Prostate gland (tissue), 2 donors: ENCODE measurements at regions not wholly inside any gene's neighbourhood (a gene's known extent, or its start where the extent isn't known, plus 50 kb on each side); places are given as distances from the start of the nearest gene placed in this dataset.

Experiments
- DNase-seq: peaks from one replicate; pipeline ENCODE4 v3.0.0-alpha.2; 2019; ENCODE audit warnings: low spot score
- H3K27ac ChIP-seq, 2 donors: fragments of 200-600 bp; sonication (generic); 2 replicates each; pipeline ENCODE4 v1.5.1; 2017 to 2019
- H3K27me3 ChIP-seq: fragments of 200-600 bp; sonication (generic); replicated peaks from 2 replicates; pipeline ENCODE4 v1.5.1; 2019; ENCODE audit not compliant: insufficient read depth
- H3K36me3 ChIP-seq, 2 donors: fragments of 200-600 bp; sonication (generic); 1 replicate in 1 of 2; 2 replicates in 1 of 2; pipeline versions ENCODE4 v1.5.1 to v1.8.1; 2017 to 2019
- H3K4me1 ChIP-seq: fragments of 200-600 bp; sonication (generic); replicated peaks from 2 replicates; pipeline ENCODE4 v1.5.1; 2019
- H3K4me3 ChIP-seq, 2 donors: fragments of 200-600 bp; sonication (generic); 2 replicates each; pipeline ENCODE4 v1.5.1; 2017 to 2019
- H3K9me3 ChIP-seq: fragments of 200-600 bp; sonication (generic); 2 replicates; pipeline ENCODE4 v1.5.1; 2017
- POLR2A ChIP-seq: fragments of 450-650 bp; IDR thresholded peaks from one replicate; pipeline ENCODE4 v1.6.1; 2016; ENCODE audit warnings: antibody characterized with exemption, mild to moderate bottlenecking
- POLR2AphosphoS5 ChIP-seq: sonication (generic); formaldehyde crosslinking; IDR thresholded peaks from one replicate; pipeline ENCODE4 v1.6.1; 2017; ENCODE audit warnings: antibody characterized with exemption
- WGBS: methylation state at CpG from one replicate; pipeline ENCODE4 v1.1.5; 2018; 5-methylcytosine and 5-hydroxymethylcytosine counted together
- intact Hi-C: fragments of 100-400 bp; cut with DNase I; formaldehyde crosslinking; loops from one replicate; pipeline ENCODE4 v1.14.2; 2022
- TF ChIP-seq, protein P1 (sequence below), 4 experiments: fragments of 200-600 bp in 2 of 4; fragments of 450-650 bp in 2 of 4; sonication (generic) in 2 of 4; IDR thresholded peaks; 1 replicate in 3 of 4; 2 replicates in 1 of 4; pipeline ENCODE4 v1.5.1; 2016 to 2019; ENCODE audit warnings: antibody characterized with exemption in 4 of 4, mild to moderate bottlenecking in 2 of 4, moderate library complexity in 2 of 4

DNA sequence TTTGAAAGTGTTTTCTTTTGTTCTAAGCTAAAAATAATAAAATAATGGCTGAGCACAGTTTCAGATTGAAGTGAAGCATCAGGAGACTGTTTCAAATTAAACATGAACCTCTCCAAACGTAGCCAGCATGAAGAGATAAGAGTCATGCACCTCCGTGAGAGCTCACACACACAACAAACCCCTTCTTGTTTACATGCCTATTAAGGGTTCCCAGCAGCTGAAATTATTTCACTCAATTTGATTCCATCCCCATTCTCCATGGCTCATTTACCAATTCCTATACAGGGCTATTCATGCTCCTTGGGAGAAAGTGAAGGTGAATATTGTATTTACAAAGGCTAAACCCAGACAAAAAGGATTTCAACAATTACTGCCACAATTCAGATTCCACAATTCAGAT, 954.1 kb upstream of the INTU start:
- intact Hi-C loops = no loop called here
- no peak for DNase-seq
- Histone ChIP-seq H3K27ac (no peak overlapping the region), H3K9me3 (no peaks in the 10 kb centered on the region), H3K36me3 (no peaks in the 10 kb centered on the region), H3K4me3 (no peak overlapping the region), H3K27me3 (no peaks in the 10 kb centered on the region), H3K4me1 (no peaks in the 10 kb centered on the region)
- WGBS = 59% methylated on average over 2 of the region's 2 CpGs
- TF ChIP-seq POLR2AphosphoS5 (no peak), POLR2A (no peak)
- TF ChIP-seq, protein P1, sequence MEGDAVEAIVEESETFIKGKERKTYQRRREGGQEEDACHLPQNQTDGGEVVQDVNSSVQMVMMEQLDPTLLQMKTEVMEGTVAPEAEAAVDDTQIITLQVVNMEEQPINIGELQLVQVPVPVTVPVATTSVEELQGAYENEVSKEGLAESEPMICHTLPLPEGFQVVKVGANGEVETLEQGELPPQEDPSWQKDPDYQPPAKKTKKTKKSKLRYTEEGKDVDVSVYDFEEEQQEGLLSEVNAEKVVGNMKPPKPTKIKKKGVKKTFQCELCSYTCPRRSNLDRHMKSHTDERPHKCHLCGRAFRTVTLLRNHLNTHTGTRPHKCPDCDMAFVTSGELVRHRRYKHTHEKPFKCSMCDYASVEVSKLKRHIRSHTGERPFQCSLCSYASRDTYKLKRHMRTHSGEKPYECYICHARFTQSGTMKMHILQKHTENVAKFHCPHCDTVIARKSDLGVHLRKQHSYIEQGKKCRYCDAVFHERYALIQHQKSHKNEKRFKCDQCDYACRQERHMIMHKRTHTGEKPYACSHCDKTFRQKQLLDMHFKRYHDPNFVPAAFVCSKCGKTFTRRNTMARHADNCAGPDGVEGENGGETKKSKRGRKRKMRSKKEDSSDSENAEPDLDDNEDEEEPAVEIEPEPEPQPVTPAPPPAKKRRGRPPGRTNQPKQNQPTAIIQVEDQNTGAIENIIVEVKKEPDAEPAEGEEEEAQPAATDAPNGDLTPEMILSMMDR (IDR thresholded peaks at IDR 0.05) = no peak

DNA sequence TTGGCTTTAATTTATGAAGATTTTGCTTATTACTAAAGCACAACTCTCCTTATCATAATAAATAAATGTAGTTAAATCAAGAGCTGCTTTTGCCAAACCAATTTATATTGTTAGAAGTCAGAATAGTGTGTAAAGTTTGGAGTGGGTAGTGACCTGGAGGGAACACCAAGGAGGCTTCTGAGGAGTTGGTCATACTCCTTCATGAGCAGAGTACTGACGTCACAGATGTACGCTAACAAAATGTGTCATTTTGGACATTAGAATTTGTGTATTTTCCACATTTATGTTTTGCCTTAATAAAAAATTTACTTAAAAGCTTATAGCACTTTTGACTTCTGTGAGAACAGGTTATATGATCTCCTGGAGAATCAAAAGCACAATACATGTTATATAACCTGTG, 953.5 kb upstream of the INTU start:
- Histone ChIP-seq H3K36me3 (no peaks in the 10 kb centered on the region), H3K9me3 (no peaks in the 10 kb centered on the region), H3K27me3 (no peaks in the 10 kb centered on the region), H3K4me3 (no peak overlapping the region), H3K27ac (no peak overlapping the region), H3K4me1 (no peaks in the 10 kb centered on the region)
- no peak for DNase-seq
- WGBS = 64% methylated on average over 2 of the region's 2 CpGs
- intact Hi-C loops = no loop called here
- TF ChIP-seq POLR2A = no peak
- TF ChIP-seq, protein P1 (IDR thresholded peaks at IDR 0.05) = no peak
- TF ChIP-seq POLR2AphosphoS5 = no peak

DNA sequence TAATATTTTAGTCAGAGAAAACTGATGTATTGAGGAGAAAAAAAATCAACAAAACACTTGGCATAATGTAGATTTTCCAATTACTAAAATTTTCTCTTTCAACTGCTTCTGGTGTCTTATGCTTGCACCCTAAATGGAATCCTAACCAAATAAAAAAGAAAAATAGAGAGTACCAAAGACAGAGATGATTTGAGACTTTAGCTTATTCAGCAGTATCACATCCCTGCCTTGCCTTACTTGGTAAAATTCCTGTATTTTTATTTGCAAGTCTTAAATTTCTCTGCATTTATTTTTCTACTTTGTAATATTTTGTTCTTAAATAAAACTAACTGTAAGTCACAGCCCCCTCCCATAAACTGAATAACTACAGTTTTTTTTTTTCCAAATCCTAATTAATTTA, 950.5 kb upstream of the INTU start:
- Histone ChIP-seq H3K27me3 (no peaks in the 10 kb centered on the region), H3K36me3 (no peaks in the 10 kb centered on the region), H3K9me3 (no peaks in the 10 kb centered on the region), H3K4me1 (no peaks in the 10 kb centered on the region), H3K27ac (no peak overlapping the region), H3K4me3 (no peak overlapping the region)
- TF ChIP-seq, protein P1 (IDR thresholded peaks at IDR 0.05) = no peak
- TF ChIP-seq POLR2A = no peak
- no peak for TF ChIP-seq POLR2AphosphoS5
- no peak for DNase-seq
- intact Hi-C loops = no loop called here

DNA sequence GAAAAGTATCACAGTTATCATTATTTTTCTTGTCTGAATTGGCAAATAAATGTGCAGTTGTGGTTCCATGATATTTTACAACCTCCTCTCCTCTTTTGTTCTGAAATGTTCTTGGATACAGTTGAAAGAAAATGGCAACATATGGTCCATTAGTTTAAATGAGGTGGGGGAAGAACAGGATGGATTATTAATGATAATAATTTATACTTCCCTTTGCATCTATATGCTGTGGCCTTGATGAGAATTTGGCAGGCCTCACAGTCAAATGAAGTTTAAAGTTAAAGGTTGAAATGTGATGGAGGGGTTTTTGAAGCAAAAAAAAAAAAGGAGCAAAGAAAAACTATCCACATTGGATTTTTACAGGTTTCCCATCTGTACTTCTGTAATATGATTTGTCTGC, 946.3 kb upstream of the INTU start:
- Histone ChIP-seq H3K36me3 (no peaks in the 10 kb centered on the region), H3K27me3 (no peaks in the 10 kb centered on the region), H3K4me1 (no peaks in the 10 kb centered on the region), H3K9me3 (no peaks in the 10 kb centered on the region), H3K4me3 (no peak overlapping the region), H3K27ac (no peak overlapping the region)
- intact Hi-C loops = no loop called here
- no peak for DNase-seq
- no peak for TF ChIP-seq POLR2AphosphoS5
- TF ChIP-seq, protein P1 (IDR thresholded peaks at IDR 0.05) = no peak

DNA sequence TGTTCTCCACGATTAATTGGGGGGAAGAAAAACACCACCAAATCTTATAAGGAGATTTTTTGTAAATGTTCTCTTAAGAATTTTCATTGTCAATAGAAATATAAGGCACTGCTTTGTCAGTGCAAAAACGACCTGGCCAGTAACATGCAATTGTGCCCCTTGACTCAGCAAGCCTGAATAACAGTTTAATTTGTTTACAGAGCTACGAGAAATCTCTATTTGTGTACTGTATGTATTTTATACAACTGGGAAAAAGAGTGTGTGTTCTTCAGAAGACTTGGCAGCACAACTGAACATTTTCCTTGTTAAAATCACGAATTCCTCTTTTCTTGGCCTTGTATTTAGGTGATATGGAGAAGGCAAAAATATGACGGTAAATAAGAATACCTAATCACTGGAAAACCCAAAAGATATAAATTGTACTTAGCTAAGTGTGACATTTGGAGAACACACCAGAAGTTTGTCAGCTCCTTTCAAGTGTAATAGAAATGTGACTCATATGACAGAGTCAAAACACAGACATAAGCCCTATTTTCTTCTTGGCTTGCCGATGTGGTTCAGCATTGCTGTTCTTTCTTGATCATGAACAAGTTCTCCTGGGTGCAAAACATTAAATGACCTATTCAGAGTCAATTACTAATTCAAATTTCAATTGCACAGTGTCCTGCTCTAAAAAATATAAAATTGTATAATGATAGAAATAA, 945.0 kb upstream of the INTU start:
- intact Hi-C loops = no loop called here
- Histone ChIP-seq H3K4me3 (no peak overlapping the region), H3K27ac (no peak overlapping the region), H3K4me1 (no peaks in the 10 kb centered on the region), H3K9me3 (no peaks in the 10 kb centered on the region), H3K36me3 (no peaks in the 10 kb centered on the region), H3K27me3 (no peaks in the 10 kb centered on the region)
- 18% methylated on average over 6 of the region's 6 CpGs for WGBS
- no peak for TF ChIP-seq POLR2A
- no peak for TF ChIP-seq POLR2AphosphoS5
- TF ChIP-seq, protein P1 (IDR thresholded peaks at IDR 0.05) = no peak
- DNase-seq = no peak
